HCEC 1CT (cell line): ENCODE measurements at regions not wholly inside any gene's neighbourhood (a gene's known extent, or its start where the extent isn't known, plus 50 kb on each side); places are given as distances from the start of the nearest gene placed in this dataset.

Experiments used
- DNase-seq: peaks from one replicate; pipeline ENCODE4 v3.0.0-alpha.2; 2017

GRCh38 chr6:140931581-140931980 is 1201.1 kb upstream of the GJE1 start:
- DNase-seq = no peak

GRCh38 chr6:140929121-140929520 is 1203.6 kb upstream of the GJE1 start:
- DNase-seq = no peak

- DNase-seq = no peak
Observed at GRCh38 chr6:140923048-140923447, 1209.7 kb upstream of the GJE1 start.

GRCh38 chr6:140921366-140922226 is 1211.1 kb upstream of the GJE1 start:
- peak; percentile 84 for DNase-seq

- DNase-seq = no peak
Observed at GRCh38 chr6:140917911-140918310, 1214.8 kb upstream of the GJE1 start.

GRCh38 chr6:140915551-140915950 is 1217.2 kb upstream of the GJE1 start:
- DNase-seq = no peak

- DNase-seq = no peak
Observed at GRCh38 chr6:140915103-140915502, 1217.6 kb upstream of the GJE1 start.

GRCh38 chr6:140912686-140913085 is 1220.0 kb upstream of the GJE1 start:
- no peak for DNase-seq

- DNase-seq = peak; percentile 47
Observed at GRCh38 chr6:140909625-140910024, 1223.1 kb upstream of the GJE1 start.

- DNase-seq = peak; percentile 47
Observed at GRCh38 chr6:140909156-140909555, 1223.6 kb upstream of the GJE1 start.

GRCh38 chr6:140908505-140908904 is 1224.2 kb upstream of the GJE1 start:
- no peak for DNase-seq

- DNase-seq = no peak
Observed at GRCh38 chr6:140907235-140907634, 1225.5 kb upstream of the GJE1 start.

- no peak for DNase-seq
Observed at GRCh38 chr6:140905724-140906123, 1227.0 kb upstream of the GJE1 start.

- no peak for DNase-seq
Observed at GRCh38 chr6:140905050-140905449, 1227.7 kb upstream of the GJE1 start.

GRCh38 chr6:140897804-140898573 is 1234.7 kb upstream of the GJE1 start:
- DNase-seq = no peak

- DNase-seq = no peak
Observed at GRCh38 chr6:140897349-140897748, 1235.4 kb upstream of the GJE1 start.

- DNase-seq = no peak
Observed at GRCh38 chr6:140893432-140893831, 1239.3 kb upstream of the GJE1 start.

- peak; percentile 79 for DNase-seq
Observed at GRCh38 chr6:140879946-140880345, 1252.8 kb upstream of the GJE1 start.

GRCh38 chr6:140874066-140874465 is 1258.7 kb upstream of the GJE1 start:
- no peak for DNase-seq

GRCh38 chr6:140872885-140873284 is 1259.8 kb upstream of the GJE1 start:
- no peak for DNase-seq

- DNase-seq = peak; percentile 78
Observed at GRCh38 chr6:140871911-140872310, 1260.8 kb upstream of the GJE1 start.

GRCh38 chr6:140867336-140867735 is 1265.4 kb upstream of the GJE1 start:
- DNase-seq = no peak

- peak; percentile 56 for DNase-seq
Observed at GRCh38 chr6:140858381-140858971, 1274.2 kb upstream of the GJE1 start.
